Astrocyte (in vitro differentiated cells and primary cell): ENCODE measurements at regions not wholly inside any gene's neighbourhood (a gene's known extent, or its start where the extent isn't known, plus 50 kb on each side); places are given as distances from the start of the nearest gene placed in this dataset.

Experiments
- EZH2 ChIP-seq: IDR thresholded peaks from 2 replicates; pipeline ENCODE4 v1.6.1; 2012; ENCODE audit warnings: mild to moderate bottlenecking, low read length, inconsistent platforms; ENCODE audit not compliant: insufficient read depth
- TF ChIP-seq, protein P1 (sequence below): IDR thresholded peaks from 2 replicates; pipeline ENCODE4 v1.5.1; 2011; ENCODE audit warnings: low read depth, mild to moderate bottlenecking, inconsistent platforms, low read length, moderate library complexity; ENCODE audit not compliant: insufficient read depth

DNA sequence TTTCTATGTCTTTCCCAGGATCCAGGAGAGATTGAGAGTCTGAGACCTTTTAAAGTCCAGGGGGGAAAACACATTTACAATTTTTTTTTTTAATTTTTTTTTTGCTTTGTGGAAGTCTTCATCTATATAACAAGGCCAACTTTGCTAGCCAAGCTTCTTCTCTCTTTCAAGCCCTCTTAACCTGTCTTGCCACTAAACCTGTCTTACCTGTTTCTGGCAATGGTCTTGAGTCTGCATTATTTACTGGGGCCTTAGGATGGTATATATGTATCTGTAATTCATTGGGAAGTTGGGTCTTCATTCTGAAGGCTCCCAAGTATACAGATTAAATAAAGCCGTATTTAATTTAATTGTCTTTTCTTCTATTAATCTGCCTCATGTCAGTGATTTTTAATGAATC lies 750.9 kb upstream of the B3GALT2 start:
- no peak for TF ChIP-seq EZH2
- TF ChIP-seq, protein P1, sequence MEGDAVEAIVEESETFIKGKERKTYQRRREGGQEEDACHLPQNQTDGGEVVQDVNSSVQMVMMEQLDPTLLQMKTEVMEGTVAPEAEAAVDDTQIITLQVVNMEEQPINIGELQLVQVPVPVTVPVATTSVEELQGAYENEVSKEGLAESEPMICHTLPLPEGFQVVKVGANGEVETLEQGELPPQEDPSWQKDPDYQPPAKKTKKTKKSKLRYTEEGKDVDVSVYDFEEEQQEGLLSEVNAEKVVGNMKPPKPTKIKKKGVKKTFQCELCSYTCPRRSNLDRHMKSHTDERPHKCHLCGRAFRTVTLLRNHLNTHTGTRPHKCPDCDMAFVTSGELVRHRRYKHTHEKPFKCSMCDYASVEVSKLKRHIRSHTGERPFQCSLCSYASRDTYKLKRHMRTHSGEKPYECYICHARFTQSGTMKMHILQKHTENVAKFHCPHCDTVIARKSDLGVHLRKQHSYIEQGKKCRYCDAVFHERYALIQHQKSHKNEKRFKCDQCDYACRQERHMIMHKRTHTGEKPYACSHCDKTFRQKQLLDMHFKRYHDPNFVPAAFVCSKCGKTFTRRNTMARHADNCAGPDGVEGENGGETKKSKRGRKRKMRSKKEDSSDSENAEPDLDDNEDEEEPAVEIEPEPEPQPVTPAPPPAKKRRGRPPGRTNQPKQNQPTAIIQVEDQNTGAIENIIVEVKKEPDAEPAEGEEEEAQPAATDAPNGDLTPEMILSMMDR, result no peak
